ENCODE measurements at regions not wholly inside any gene's neighbourhood (a gene's known extent, or its start where the extent isn't known, plus 50 kb on each side); places are given as distances from the start of the nearest gene placed in this dataset.

GRCh38 chr2:240355962-240356361 is 79.5 kb upstream of the GPC1 start:
- peaks cover 5% of the 10 kb centered on the region for H3K4me1 ChIP-seq
- intact Hi-C loops (cut with DNase I), result no loop called here
- no peak overlapping the region for H3K4me3 ChIP-seq
- H3K36me3 ChIP-seq, result no peaks in the 10 kb centered on the region
- no peak for DNase-seq (ENCODE audit: extremely low spot score in 2 of 2)
- H3K9me3 ChIP-seq, result no peaks in the 10 kb centered on the region
- H3K27me3 ChIP-seq, result no peaks in the 10 kb centered on the region
- no peak for TF ChIP-seq CTCF (IDR thresholded peaks at IDR 0.05)
- TF ChIP-seq POLR2A (IDR thresholded peaks at IDR 0.05), result no peak
- no peak for TF ChIP-seq POLR2AphosphoS5 (IDR thresholded peaks at IDR 0.05; ENCODE audit: insufficient read depth in 1 of 2, low read depth in 1 of 2)
- no peak overlapping the region for H3K27ac ChIP-seq

- Histone ChIP-seq H3K27ac (no peak overlapping the region), H3K4me1 (peaks cover 5% of the 10 kb centered on the region), H3K4me3 (no peak overlapping the region), H3K9me3 (no peaks in the 10 kb centered on the region), H3K27me3 (no peaks in the 10 kb centered on the region), H3K36me3 (no peaks in the 10 kb centered on the region)
- DNase-seq (ENCODE audit: extremely low spot score in 2 of 2), result no peak
- intact Hi-C loops (cut with DNase I), result no loop called here
- TF ChIP-seq POLR2A (IDR thresholded peaks at IDR 0.05), result no peak
- no peak for TF ChIP-seq POLR2AphosphoS5 (IDR thresholded peaks at IDR 0.05; ENCODE audit: insufficient read depth in 1 of 2, low read depth in 1 of 2)
- TF ChIP-seq CTCF (IDR thresholded peaks at IDR 0.05), result no peak
These were observed 78.5 kb upstream of the GPC1 start for GRCh38 chr2:240356700-240357640.

GRCh38 chr2:240357641-240358012 is 77.8 kb upstream of the GPC1 start:
- no peak for DNase-seq (ENCODE audit: extremely low spot score in 2 of 2)
- Histone ChIP-seq H3K4me3 (no peak overlapping the region), H3K27me3 (no peaks in the 10 kb centered on the region), H3K4me1 (peaks cover 5% of the 10 kb centered on the region), H3K27ac (no peak overlapping the region), H3K9me3 (no peaks in the 10 kb centered on the region), H3K36me3 (no peaks in the 10 kb centered on the region)
- intact Hi-C loops (cut with DNase I), result no loop called here
- TF ChIP-seq CTCF (IDR thresholded peaks at IDR 0.05) (no peak), POLR2AphosphoS5 (IDR thresholded peaks at IDR 0.05; ENCODE audit: insufficient read depth in 1 of 2, low read depth in 1 of 2) (no peak), POLR2A (IDR thresholded peaks at IDR 0.05) (no peak)

- peaks cover 5% of the 10 kb centered on the region for H3K4me1 ChIP-seq
- intact Hi-C loops (cut with DNase I), result no loop called here
- no peaks in the 10 kb centered on the region for H3K36me3 ChIP-seq
- H3K4me3 ChIP-seq, result no peak overlapping the region
- H3K9me3 ChIP-seq, result no peaks in the 10 kb centered on the region
- DNase-seq (ENCODE audit: extremely low spot score in 2 of 2), result no peak
- H3K27me3 ChIP-seq, result no peaks in the 10 kb centered on the region
- no peak overlapping the region for H3K27ac ChIP-seq
- TF ChIP-seq POLR2A (IDR thresholded peaks at IDR 0.05) (no peak), CTCF (IDR thresholded peaks at IDR 0.05) (no peak), POLR2AphosphoS5 (IDR thresholded peaks at IDR 0.05; ENCODE audit: insufficient read depth in 1 of 2, low read depth in 1 of 2) (no peak)
These were observed 77.4 kb upstream of the GPC1 start for GRCh38 chr2:240358080-240358479.

- H3K27ac ChIP-seq, result no peak overlapping the region
- intact Hi-C loops (cut with DNase I), result no loop called here
These were observed 76.6 kb upstream of the GPC1 start for GRCh38 chr2:240358821-240359397.

More at GRCh38 chr2:240358821-240359397, 76.6 kb upstream of the GPC1 start:
- Histone ChIP-seq H3K27me3 (no peaks in the 10 kb centered on the region), H3K4me3 (no peak overlapping the region), H3K36me3 (no peaks in the 10 kb centered on the region), H3K9me3 (no peaks in the 10 kb centered on the region), H3K4me1 (peaks cover 5% of the 10 kb centered on the region)
- TF ChIP-seq CTCF (IDR thresholded peaks at IDR 0.05) (no peak), POLR2A (IDR thresholded peaks at IDR 0.05) (no peak), POLR2AphosphoS5 (IDR thresholded peaks at IDR 0.05; ENCODE audit: insufficient read depth in 1 of 2, low read depth in 1 of 2) (no peak)
- no peak for DNase-seq (ENCODE audit: extremely low spot score in 2 of 2)
